Activated CD4-positive, alpha-beta T cell treated with anti-CD3 and anti-CD28 coated beads, Interleukin-2, amount 50 U/mL, for 4 hours (primary cell): ENCODE measurements at regions not wholly inside any gene's neighbourhood (a gene's known extent, or its start where the extent isn't known, plus 50 kb on each side); places are given as distances from the start of the nearest gene placed in this dataset.

Source experiments
- DNase-seq, 2 experiments: peaks; one replicate each; pipeline ENCODE4 v3.0.0-alpha.2; 2020

GRCh38 chr12:27382924-27383323, 50.3 kb downstream of the BMAL2 start:
- DNase-seq, result no peak

GRCh38 chr12:27383429-27384260, 51.0 kb downstream of the BMAL2 start:
- DNase-seq, result peak; percentile 35 to 40

- DNase-seq, result no peak
Measured at GRCh38 chr12:27384261-27384590, 51.6 kb downstream of the BMAL2 start.

- no peak for DNase-seq
Measured at GRCh38 chr12:27385766-27386564, 53.3 kb downstream of the BMAL2 start.

- DNase-seq, result no peak
Measured at GRCh38 chr12:27387473-27387872, 54.8 kb downstream of the BMAL2 start.

GRCh38 chr12:27388650-27389049, 56.0 kb downstream of the BMAL2 start:
- no peak for DNase-seq

GRCh38 chr12:27394676-27395075, 51.9 kb upstream of the SMCO2 start:
- DNase-seq, result no peak

- DNase-seq, result no peak
Measured at GRCh38 chr12:27396216-27396815, 50.2 kb upstream of the SMCO2 start.
